K562 (cell line): ENCODE measurements at regions not wholly inside any gene's neighbourhood (a gene's known extent, or its start where the extent isn't known, plus 50 kb on each side); places are given as distances from the start of the nearest gene placed in this dataset.
A peak's percentile ranks its signal among the peaks of the same experiment; 100 is the strongest.

Source experiments
- BRF1 ChIP-seq: IDR thresholded peaks from 3 replicates; pipeline ENCODE4 v1.6.1; 2011; ENCODE audit warnings: borderline replicate concordance, mild to moderate bottlenecking; ENCODE audit not compliant: insufficient read length; ENCODE audit errors: extremely low read depth
- DNMT1 ChIP-seq: fragments of 450-650 bp; IDR thresholded peaks from 2 replicates; pipeline ENCODE4 v1.6.1; 2016; ENCODE audit warnings: antibody characterized with exemption, mild to moderate bottlenecking
- FOSL1 ChIP-seq: fragments of 200-800 bp; sonication (Bioruptor generic); conservative IDR thresholded peaks from 2 replicates; pipeline ENCODE4 v1.6.1; 2016; ENCODE audit warnings: missing genetic modification characterization, missing compliant biosample characterization
- FOXP4 ChIP-seq: sonication (generic); formaldehyde crosslinking; IDR thresholded peaks from 2 replicates; pipeline ENCODE4 v1.8.0; 2022; ENCODE audit warnings: mild to moderate bottlenecking, missing genetic modification reagents, borderline replicate concordance
- MLLT1 ChIP-seq, 2 experiments: fragments of 450-650 bp; IDR thresholded peaks; 2 replicates each; pipeline ENCODE4 v1.6.1; 2016
- NCOA1 ChIP-seq: fragments of 450-650 bp; IDR thresholded peaks from 2 replicates; pipeline ENCODE4 v1.6.1; 2016; ENCODE audit warnings: low read depth
- NCOR1 ChIP-seq: fragments of 450-650 bp; IDR thresholded peaks from 2 replicates; pipeline ENCODE4 v1.6.1; 2016; ENCODE audit warnings: mild to moderate bottlenecking, moderate library complexity
- PTRF ChIP-seq: fragments of 450-650 bp; IDR thresholded peaks from 2 replicates; pipeline ENCODE4 v1.6.1; 2016; ENCODE audit warnings: mild to moderate bottlenecking, missing genetic modification characterization, missing compliant biosample characterization
- RFX5 ChIP-seq: IDR thresholded peaks from 2 replicates; pipeline ENCODE4 v1.6.1; 2011; ENCODE audit warnings: low read depth, mild to moderate bottlenecking, improper control_type of control experiment, low read length
- SRF ChIP-seq, 2 experiments: fragments of 250-450, 450-650 bp in 1 of 2; sonication (Bioruptor Pico) in 1 of 2; sonication (generic) in 1 of 2; formaldehyde crosslinking; IDR thresholded peaks; 2 replicates each; pipeline versions ENCODE4 v1.5.0 to v1.5.1; 2020 to 2022; ENCODE audit warnings: mild to moderate bottlenecking in 1 of 2, missing genetic modification reagents in 1 of 2
- ZBTB12 ChIP-seq: fragments of 250-450 bp; sonication (Bioruptor Pico); IDR thresholded peaks from 2 replicates; pipeline ENCODE4 v1.4.0; 2020
- ZEB2 ChIP-seq: fragments of 450-650 bp; IDR thresholded peaks from 2 replicates; pipeline ENCODE4 v1.6.1; 2016
- ZNF232 ChIP-seq: sonication (generic); formaldehyde crosslinking; IDR thresholded peaks from 2 replicates; pipeline ENCODE4 v1.8.0; 2022; ENCODE audit warnings: mild to moderate bottlenecking, missing genetic modification reagents
- ZNF253 ChIP-seq: fragments of 250-450 bp; sonication (Bioruptor Pico); conservative IDR thresholded peaks from 2 replicates; pipeline ENCODE4 v1.6.1; 2021; ENCODE audit warnings: mild to moderate bottlenecking
- ZNF277 ChIP-seq: fragments of 250-450 bp; sonication (Bioruptor Pico); IDR thresholded peaks from 2 replicates; pipeline ENCODE4 v1.8.0; 2022; ENCODE audit warnings: inconsistent platforms, mild to moderate bottlenecking, moderate library complexity, borderline replicate concordance
- ZNF551 ChIP-seq: fragments of 250-450 bp; sonication (Bioruptor Pico); IDR thresholded peaks from 2 replicates; pipeline ENCODE4 v1.5.0; 2021; ENCODE audit warnings: mild to moderate bottlenecking, moderate library complexity
- TF ChIP-seq, protein P1 (sequence below), 2 experiments: fragments of 450-650 bp; conservative IDR thresholded peaks; 2 replicates each; pipeline ENCODE4 v1.6.1; 2017; ENCODE audit warnings: mild to moderate bottlenecking in 2 of 2, moderate library complexity in 2 of 2
- TF ChIP-seq, protein P2 (sequence below): sonication (generic); formaldehyde crosslinking; IDR thresholded peaks from 2 replicates; pipeline ENCODE4 v1.8.0; 2022; ENCODE audit warnings: missing genetic modification reagents, mild to moderate bottlenecking, moderate library complexity, borderline replicate concordance
- TF ChIP-seq, protein P3 (sequence below): fragments of 250-450 bp; sonication (Bioruptor Pico); IDR thresholded peaks from 2 replicates; pipeline ENCODE4 v1.8.0; 2022; ENCODE audit warnings: moderate library complexity, mild to moderate bottlenecking, inconsistent platforms

GRCh38 chr2:65820454-65820853 lies 388.1 kb upstream of the SPRED2 start (continued):
- TF ChIP-seq, protein P1, sequence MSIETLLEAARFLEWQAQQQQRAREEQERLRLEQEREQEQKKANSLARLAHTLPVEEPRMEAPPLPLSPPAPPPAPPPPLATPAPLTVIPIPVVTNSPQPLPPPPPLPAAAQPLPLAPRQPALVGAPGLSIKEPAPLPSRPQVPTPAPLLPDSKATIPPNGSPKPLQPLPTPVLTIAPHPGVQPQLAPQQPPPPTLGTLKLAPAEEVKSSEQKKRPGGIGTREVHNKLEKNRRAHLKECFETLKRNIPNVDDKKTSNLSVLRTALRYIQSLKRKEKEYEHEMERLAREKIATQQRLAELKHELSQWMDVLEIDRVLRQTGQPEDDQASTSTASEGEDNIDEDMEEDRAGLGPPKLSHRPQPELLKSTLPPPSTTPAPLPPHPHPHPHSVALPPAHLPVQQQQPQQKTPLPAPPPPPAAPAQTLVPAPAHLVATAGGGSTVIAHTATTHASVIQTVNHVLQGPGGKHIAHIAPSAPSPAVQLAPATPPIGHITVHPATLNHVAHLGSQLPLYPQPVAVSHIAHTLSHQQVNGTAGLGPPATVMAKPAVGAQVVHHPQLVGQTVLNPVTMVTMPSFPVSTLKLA (conservative IDR thresholded peaks at IDR 0.05), result peak in 1 of 2 experiments; percentile 30; a peak in 1 of 4 replicates
- TF ChIP-seq SRF (CRISPR knock-in tag; IDR thresholded peaks at IDR 0.05), result no peak
- TF ChIP-seq, protein P2, sequence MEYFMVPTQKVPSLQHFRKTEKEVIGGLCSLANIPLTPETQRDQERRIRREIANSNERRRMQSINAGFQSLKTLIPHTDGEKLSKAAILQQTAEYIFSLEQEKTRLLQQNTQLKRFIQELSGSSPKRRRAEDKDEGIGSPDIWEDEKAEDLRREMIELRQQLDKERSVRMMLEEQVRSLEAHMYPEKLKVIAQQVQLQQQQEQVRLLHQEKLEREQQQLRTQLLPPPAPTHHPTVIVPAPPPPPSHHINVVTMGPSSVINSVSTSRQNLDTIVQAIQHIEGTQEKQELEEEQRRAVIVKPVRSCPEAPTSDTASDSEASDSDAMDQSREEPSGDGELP (CRISPR knock-in tag), result no peak
- TF ChIP-seq DNMT1, result no peak
- no peak for TF ChIP-seq ZNF277 (CRISPR knock-in tag)
- TF ChIP-seq FOXP4, result no peak
- TF ChIP-seq BRF1, result no peak
- TF ChIP-seq ZBTB12 (CRISPR knock-in tag), result no peak
- no peak for TF ChIP-seq NCOA1
- no peak for TF ChIP-seq PTRF (tag)
- TF ChIP-seq ZEB2, result peak; percentile 77
- TF ChIP-seq ZNF253 (CRISPR knock-in tag), result no peak
- no peak for TF ChIP-seq ZNF551 (CRISPR knock-in tag)
- TF ChIP-seq ZNF232, result no peak
- TF ChIP-seq FOSL1 (tag), result 0 out of 2 replicates have a peak, but pooled peaks have one; percentile 12
- TF ChIP-seq, protein P3, sequence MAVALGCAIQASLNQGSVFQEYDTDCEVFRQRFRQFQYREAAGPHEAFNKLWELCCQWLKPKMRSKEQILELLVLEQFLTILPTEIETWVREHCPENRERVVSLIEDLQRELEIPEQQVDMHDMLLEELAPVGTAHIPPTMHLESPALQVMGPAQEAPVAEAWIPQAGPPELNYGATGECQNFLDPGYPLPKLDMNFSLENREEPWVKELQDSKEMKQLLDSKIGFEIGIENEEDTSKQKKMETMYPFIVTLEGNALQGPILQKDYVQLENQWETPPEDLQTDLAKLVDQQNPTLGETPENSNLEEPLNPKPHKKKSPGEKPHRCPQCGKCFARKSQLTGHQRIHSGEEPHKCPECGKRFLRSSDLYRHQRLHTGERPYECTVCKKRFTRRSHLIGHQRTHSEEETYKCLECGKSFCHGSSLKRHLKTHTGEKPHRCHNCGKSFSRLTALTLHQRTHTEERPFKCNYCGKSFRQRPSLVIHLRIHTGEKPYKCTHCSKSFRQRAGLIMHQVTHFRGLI (CRISPR knock-in tag), result no peak
- peak; percentile 79 for TF ChIP-seq NCOR1
- no peak for TF ChIP-seq RFX5
- no peak for TF ChIP-seq MLLT1 (IDR thresholded peaks at IDR 0.05)
